Keratinocyte (primary cell): ENCODE measurements at regions not wholly inside any gene's neighbourhood (a gene's known extent, or its start where the extent isn't known, plus 50 kb on each side); places are given as distances from the start of the nearest gene placed in this dataset.

ENCODE experiments used
- DNase-seq: peaks from one replicate; pipeline ENCODE4 v3.0.0-alpha.2; 2011; ENCODE audit warnings: low read depth, missing footprints, low spot score
- FAIRE-seq: peaks from 2 replicates; lab custom pipeline; 2011; peaks lifted over from hg19 to GRCh38; lab: Jason Lieb, UNC
- H2AFZ ChIP-seq: 2 replicates; pipeline ENCODE4 v1.6.0; 2012; ENCODE audit warnings: low read length, control low read depth, inconsistent platforms; ENCODE audit not compliant: control insufficient read depth
- H3K27ac ChIP-seq: 2 replicates; pipeline ENCODE4 v1.5.1; 2011; ENCODE audit warnings: low read length; ENCODE audit not compliant: control insufficient read depth, insufficient read depth
- H3K27me3 ChIP-seq: 3 replicates; pipeline ENCODE4 v1.6.0; 2011; ENCODE audit warnings: low read length; ENCODE audit not compliant: control insufficient read depth, insufficient read depth; ENCODE audit errors: extremely low read depth
- H3K36me3 ChIP-seq, 2 experiments: 2 replicates in 1 of 2; 3 replicates in 1 of 2; pipeline ENCODE4 v1.5.1; 2011; ENCODE audit warnings: low read length in 2 of 2, mild to moderate bottlenecking in 1 of 2; ENCODE audit not compliant: control insufficient read depth in 2 of 2, insufficient read depth in 2 of 2; ENCODE audit errors: extremely low read depth in 1 of 2
- H3K4me1 ChIP-seq: 3 replicates; pipeline ENCODE4 v1.5.1; 2011; ENCODE audit warnings: low read length; ENCODE audit not compliant: control insufficient read depth, insufficient read depth; ENCODE audit errors: extremely low read depth
- H3K4me2 ChIP-seq: 3 replicates; pipeline ENCODE4 v1.6.0; 2011; ENCODE audit warnings: low read depth, low read length; ENCODE audit not compliant: control insufficient read depth, insufficient read depth; ENCODE audit errors: extremely low read depth
- H3K4me3 ChIP-seq, 3 experiments: fragments of 200-600 bp in 1 of 3; sonication (generic) in 1 of 3; 2 replicates in 2 of 3; 3 replicates in 1 of 3; pipeline ENCODE4 v1.5.1; 2011 to 2016; ENCODE audit warnings: low read length in 3 of 3, mild to moderate bottlenecking in 3 of 3, control low read depth in 2 of 3, inconsistent platforms in 1 of 3, low read depth in 1 of 3, mixed read lengths in 1 of 3, mixed run types in 1 of 3, moderate library complexity in 1 of 3; ENCODE audit not compliant: control insufficient read depth in 2 of 3, insufficient read depth in 2 of 3; ENCODE audit errors: extremely low read depth in 1 of 3
- H3K79me2 ChIP-seq: 2 replicates; pipeline ENCODE4 v1.6.0; 2012; ENCODE audit warnings: low read length; ENCODE audit not compliant: control insufficient read depth, insufficient read depth
- H3K9ac ChIP-seq: 3 replicates; pipeline ENCODE4 v1.6.0; 2011; ENCODE audit warnings: low read length; ENCODE audit not compliant: control insufficient read depth, insufficient read depth; ENCODE audit errors: extremely low read depth
- H3K9me1 ChIP-seq: 3 replicates; pipeline ENCODE4 v1.6.0; 2011; ENCODE audit warnings: low read length; ENCODE audit not compliant: control insufficient read depth, insufficient read depth; ENCODE audit errors: extremely low read depth
- H3K9me3 ChIP-seq: 2 replicates; pipeline ENCODE4 v1.5.1; 2012; ENCODE audit warnings: low read depth, low read length; ENCODE audit not compliant: control insufficient read depth
- H4K20me1 ChIP-seq: 3 replicates; pipeline ENCODE4 v1.6.0; 2011; ENCODE audit warnings: low read length; ENCODE audit not compliant: control insufficient read depth, insufficient read depth; ENCODE audit errors: extremely low read depth
- EZH2 ChIP-seq: IDR thresholded peaks from one replicate; pipeline ENCODE4 v1.6.1; 2012; ENCODE audit warnings: inconsistent platforms, mild to moderate bottlenecking, low read length, moderate library complexity
- dilution Hi-C: fragments of 300-500 bp; cut with MboI; formaldehyde crosslinking; loops from one replicate; pipeline ENCODE4 v1.7.0; 2020; ENCODE audit warnings: low sequenced_read_pairs; ENCODE audit not compliant: extremely low pct_ligation_motif_present
- TF ChIP-seq, protein P1 (sequence below), 3 experiments: IDR thresholded peaks in 1 of 3; conservative IDR thresholded peaks in 1 of 3; optimal IDR thresholded peaks in 1 of 3; 2 replicates in 2 of 3; 3 replicates in 1 of 3; pipeline versions ENCODE3 to v1.5.1; 2011; ENCODE audit warnings: low read length in 3 of 3, mild to moderate bottlenecking in 3 of 3, moderate library complexity in 2 of 3, control low read depth in 1 of 3, inconsistent platforms in 1 of 3; ENCODE audit not compliant: insufficient read depth in 2 of 3; ENCODE audit errors: extremely low read depth in 1 of 3

DNA sequence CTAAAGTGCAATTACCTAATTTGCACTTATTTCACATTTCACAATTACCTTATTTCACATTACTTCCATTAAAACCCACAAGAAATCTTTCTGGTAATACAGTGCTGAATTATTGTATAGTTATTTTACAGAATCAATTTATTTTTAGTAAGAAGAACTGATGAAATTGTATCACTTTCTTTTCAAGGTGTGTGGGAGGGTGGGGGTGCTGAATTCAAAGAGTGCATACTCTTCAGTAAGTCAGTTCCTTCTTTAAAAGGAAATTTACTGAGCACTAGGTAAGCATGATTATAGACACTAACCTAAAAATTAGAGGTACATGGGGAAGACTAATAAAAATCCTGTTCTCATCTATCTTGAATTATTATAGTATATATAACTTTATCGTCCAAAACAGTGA is 731.6 kb upstream of the ADGRL4 start:
- TF ChIP-seq EZH2 = no peak
- TF ChIP-seq, protein P1, sequence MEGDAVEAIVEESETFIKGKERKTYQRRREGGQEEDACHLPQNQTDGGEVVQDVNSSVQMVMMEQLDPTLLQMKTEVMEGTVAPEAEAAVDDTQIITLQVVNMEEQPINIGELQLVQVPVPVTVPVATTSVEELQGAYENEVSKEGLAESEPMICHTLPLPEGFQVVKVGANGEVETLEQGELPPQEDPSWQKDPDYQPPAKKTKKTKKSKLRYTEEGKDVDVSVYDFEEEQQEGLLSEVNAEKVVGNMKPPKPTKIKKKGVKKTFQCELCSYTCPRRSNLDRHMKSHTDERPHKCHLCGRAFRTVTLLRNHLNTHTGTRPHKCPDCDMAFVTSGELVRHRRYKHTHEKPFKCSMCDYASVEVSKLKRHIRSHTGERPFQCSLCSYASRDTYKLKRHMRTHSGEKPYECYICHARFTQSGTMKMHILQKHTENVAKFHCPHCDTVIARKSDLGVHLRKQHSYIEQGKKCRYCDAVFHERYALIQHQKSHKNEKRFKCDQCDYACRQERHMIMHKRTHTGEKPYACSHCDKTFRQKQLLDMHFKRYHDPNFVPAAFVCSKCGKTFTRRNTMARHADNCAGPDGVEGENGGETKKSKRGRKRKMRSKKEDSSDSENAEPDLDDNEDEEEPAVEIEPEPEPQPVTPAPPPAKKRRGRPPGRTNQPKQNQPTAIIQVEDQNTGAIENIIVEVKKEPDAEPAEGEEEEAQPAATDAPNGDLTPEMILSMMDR (optimal IDR thresholded peaks at IDR 0.05 in 1 of 3, IDR thresholded peaks at IDR 0.05 in 1 of 3, conservative IDR thresholded peaks at IDR 0.05 in 1 of 3; ENCODE audit: extremely low read depth in 1 of 3, insufficient read depth in 2 of 3, low read length in 3 of 3) = no peak
- Histone ChIP-seq H3K27me3 (no peaks in the 10 kb centered on the region), H3K79me2 (no peaks in the 10 kb centered on the region), H3K9me1 (no peaks in the 10 kb centered on the region), H3K9ac (no peak overlapping the region), H3K4me1 (no peaks in the 10 kb centered on the region), H3K4me3 (no peak overlapping the region), H4K20me1 (no peaks in the 10 kb centered on the region), H2AFZ (no peak overlapping the region), H3K9me3 (no peaks in the 10 kb centered on the region), H3K4me2 (no peak overlapping the region), H3K27ac (no peak overlapping the region), H3K36me3 (no peaks in the 10 kb centered on the region)
- no peak for FAIRE-seq
- dilution Hi-C loops = no loop called here
- no peak for DNase-seq

- DNase-seq (no peak), FAIRE-seq (no peak)
- Histone ChIP-seq H3K4me1 (no peaks in the 10 kb centered on the region), H3K4me3 (no peak overlapping the region), H2AFZ (no peak overlapping the region), H3K36me3 (no peaks in the 10 kb centered on the region), H3K79me2 (no peaks in the 10 kb centered on the region), H3K9ac (no peak overlapping the region), H3K27ac (no peak overlapping the region), H3K9me3 (no peaks in the 10 kb centered on the region), H3K4me2 (no peak overlapping the region), H4K20me1 (no peaks in the 10 kb centered on the region), H3K9me1 (no peaks in the 10 kb centered on the region), H3K27me3 (no peaks in the 10 kb centered on the region)
- TF ChIP-seq EZH2 = no peak
- TF ChIP-seq, protein P1 (optimal IDR thresholded peaks at IDR 0.05 in 1 of 3, IDR thresholded peaks at IDR 0.05 in 1 of 3, conservative IDR thresholded peaks at IDR 0.05 in 1 of 3; ENCODE audit: extremely low read depth in 1 of 3, insufficient read depth in 2 of 3, low read length in 3 of 3) = no peak
- dilution Hi-C loops = no loop called here
Observed at GRCh38 chr1:79737193-79737592, 730.7 kb upstream of the ADGRL4 start.
